HEK293 (cell line): ENCODE measurements at regions not wholly inside any gene's neighbourhood (a gene's known extent, or its start where the extent isn't known, plus 50 kb on each side); places are given as distances from the start of the nearest gene placed in this dataset.

Experiments used
- CTCF ChIP-seq: fragments of 450-650 bp; formaldehyde crosslinking; IDR thresholded peaks from 2 replicates; pipeline ENCODE4 v1.5.1; 2016; ENCODE audit warnings: missing biosample characterization, missing genetic modification characterization
- PRDM10 ChIP-seq: fragments of 450-650 bp; formaldehyde crosslinking; IDR thresholded peaks from 2 replicates; pipeline ENCODE4 v1.5.1; 2016; ENCODE audit warnings: missing biosample characterization, missing genetic modification characterization
- PRDM2 ChIP-seq: fragments of 450-650 bp; formaldehyde crosslinking; IDR thresholded peaks from 2 replicates; pipeline ENCODE4 v1.5.1; 2016; ENCODE audit warnings: missing biosample characterization, missing genetic modification characterization, borderline replicate concordance
- ZNF10 ChIP-seq: fragments of 450-650 bp; formaldehyde crosslinking; IDR thresholded peaks from 2 replicates; pipeline ENCODE4 v1.5.1; 2017; ENCODE audit warnings: missing biosample characterization, missing genetic modification characterization
- ZNF121 ChIP-seq: fragments of 450-650 bp; formaldehyde crosslinking; IDR thresholded peaks from 2 replicates; pipeline ENCODE4 v1.5.1; 2016; ENCODE audit warnings: missing biosample characterization, missing genetic modification characterization

- TF ChIP-seq ZNF121 (no peak), CTCF (tag by site-specific recombination) (no peak), ZNF10 (tag by site-specific recombination) (no peak), PRDM10 (tag by site-specific recombination) (no peak), PRDM2 (tag by site-specific recombination) (no peak)
Measured at GRCh38 chr13:36519432-36519831, 87.1 kb downstream of the CCNA1 start.
